ENCODE measurements at regions not wholly inside any gene's neighbourhood (a gene's known extent, or its start where the extent isn't known, plus 50 kb on each side); places are given as distances from the start of the nearest gene placed in this dataset.

- no peak overlapping the region for H3K27ac ChIP-seq
- no peaks in the 10 kb centered on the region for H3K4me1 ChIP-seq
- no peaks in the 10 kb centered on the region for H3K36me3 ChIP-seq
- no peaks in the 10 kb centered on the region for H3K9me3 ChIP-seq
- ATAC-seq (no peak), DNase-seq (peak in 1 of 5 donors; percentile 56)
- intact Hi-C loops (cut with DNase I): no loop called here
- H3K4me3 ChIP-seq: no peak overlapping the region
- TF ChIP-seq, protein P1, sequence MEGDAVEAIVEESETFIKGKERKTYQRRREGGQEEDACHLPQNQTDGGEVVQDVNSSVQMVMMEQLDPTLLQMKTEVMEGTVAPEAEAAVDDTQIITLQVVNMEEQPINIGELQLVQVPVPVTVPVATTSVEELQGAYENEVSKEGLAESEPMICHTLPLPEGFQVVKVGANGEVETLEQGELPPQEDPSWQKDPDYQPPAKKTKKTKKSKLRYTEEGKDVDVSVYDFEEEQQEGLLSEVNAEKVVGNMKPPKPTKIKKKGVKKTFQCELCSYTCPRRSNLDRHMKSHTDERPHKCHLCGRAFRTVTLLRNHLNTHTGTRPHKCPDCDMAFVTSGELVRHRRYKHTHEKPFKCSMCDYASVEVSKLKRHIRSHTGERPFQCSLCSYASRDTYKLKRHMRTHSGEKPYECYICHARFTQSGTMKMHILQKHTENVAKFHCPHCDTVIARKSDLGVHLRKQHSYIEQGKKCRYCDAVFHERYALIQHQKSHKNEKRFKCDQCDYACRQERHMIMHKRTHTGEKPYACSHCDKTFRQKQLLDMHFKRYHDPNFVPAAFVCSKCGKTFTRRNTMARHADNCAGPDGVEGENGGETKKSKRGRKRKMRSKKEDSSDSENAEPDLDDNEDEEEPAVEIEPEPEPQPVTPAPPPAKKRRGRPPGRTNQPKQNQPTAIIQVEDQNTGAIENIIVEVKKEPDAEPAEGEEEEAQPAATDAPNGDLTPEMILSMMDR (IDR thresholded peaks at IDR 0.05): no peak
- no peak for TF ChIP-seq POLR2A (IDR thresholded peaks at IDR 0.05)
- 86 to 94% (median 91%) methylated on average over 16 of the region's 16 CpGs for WGBS, 4 donors
- H3K27me3 ChIP-seq: no peaks in the 10 kb centered on the region
Measured at GRCh38 chr4:156006192-156006591, 52.5 kb upstream of the CTSO start.
